Left lung (tissue), 4 donors: ENCODE measurements at regions not wholly inside any gene's neighbourhood (a gene's known extent, or its start where the extent isn't known, plus 50 kb on each side); places are given as distances from the start of the nearest gene placed in this dataset.

ENCODE experiments used
- ATAC-seq: fragments of 200-7000 bp; cut with Tn5 transposase; one replicate; pipeline ENCODE4 v1.9.1; 2020; ENCODE audit warnings: moderate library complexity
- DNase-seq, 4 donors: peaks; one replicate each; pipeline ENCODE4 v3.0.0-alpha.2; 2013 to 2020
- H3K27ac ChIP-seq, 2 donors: fragments of 200-600 bp; sonication (generic) in 1 of 2; one replicate each; pipeline versions ENCODE4 v1.5.0 to v1.8.0; 2020 to 2021
- H3K27me3 ChIP-seq, 2 donors: fragments of 200-600 bp; sonication (generic) in 1 of 2; one replicate each; pipeline versions ENCODE4 v1.5.0 to v1.8.0; 2020 to 2021
- H3K36me3 ChIP-seq, 2 donors: fragments of 200-600 bp; sonication (generic) in 1 of 2; one replicate each; pipeline versions ENCODE4 v1.5.0 to v1.8.0; 2020 to 2021
- H3K4me1 ChIP-seq, 2 donors: fragments of 200-600 bp; one replicate each; pipeline ENCODE4 v1.8.0; 2021
- H3K4me3 ChIP-seq, 2 donors: fragments of 200-600 bp; sonication (generic) in 1 of 2; one replicate each; pipeline versions ENCODE4 v1.5.0 to v1.8.0; 2020 to 2021; ENCODE audit warnings: mild to moderate bottlenecking in 1 of 2
- H3K9me3 ChIP-seq, 2 donors: fragments of 200-600 bp; sonication (generic) in 1 of 2; one replicate each; pipeline versions ENCODE4 v1.5.0 to v1.8.0; 2020 to 2021
- intact Hi-C, 2 donors: fragments of 100-400 bp; cut with DNase I; formaldehyde crosslinking; loops; one replicate each; pipeline versions ENCODE4 v1.11.2 to v1.14.2; 2022
- TF ChIP-seq, protein P1 (sequence below), 2 donors: fragments of 200-600 bp; sonication (generic) in 1 of 2; IDR thresholded peaks; one replicate each; pipeline versions ENCODE4 v1.5.0 to v1.8.0; 2021; ENCODE audit warnings: antibody characterized with exemption in 2 of 2
- donor health status: DM: no; HTN: yes; CAD: no.
- donor health status: DM: no; HTN: no; CAD: no.

GRCh38 chr9:14967450-14968321 is 57.5 kb upstream of the FREM1 start:
- intact Hi-C loops = no loop called here
- TF ChIP-seq, protein P1, sequence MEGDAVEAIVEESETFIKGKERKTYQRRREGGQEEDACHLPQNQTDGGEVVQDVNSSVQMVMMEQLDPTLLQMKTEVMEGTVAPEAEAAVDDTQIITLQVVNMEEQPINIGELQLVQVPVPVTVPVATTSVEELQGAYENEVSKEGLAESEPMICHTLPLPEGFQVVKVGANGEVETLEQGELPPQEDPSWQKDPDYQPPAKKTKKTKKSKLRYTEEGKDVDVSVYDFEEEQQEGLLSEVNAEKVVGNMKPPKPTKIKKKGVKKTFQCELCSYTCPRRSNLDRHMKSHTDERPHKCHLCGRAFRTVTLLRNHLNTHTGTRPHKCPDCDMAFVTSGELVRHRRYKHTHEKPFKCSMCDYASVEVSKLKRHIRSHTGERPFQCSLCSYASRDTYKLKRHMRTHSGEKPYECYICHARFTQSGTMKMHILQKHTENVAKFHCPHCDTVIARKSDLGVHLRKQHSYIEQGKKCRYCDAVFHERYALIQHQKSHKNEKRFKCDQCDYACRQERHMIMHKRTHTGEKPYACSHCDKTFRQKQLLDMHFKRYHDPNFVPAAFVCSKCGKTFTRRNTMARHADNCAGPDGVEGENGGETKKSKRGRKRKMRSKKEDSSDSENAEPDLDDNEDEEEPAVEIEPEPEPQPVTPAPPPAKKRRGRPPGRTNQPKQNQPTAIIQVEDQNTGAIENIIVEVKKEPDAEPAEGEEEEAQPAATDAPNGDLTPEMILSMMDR (IDR thresholded peaks at IDR 0.05) = no peak
- Histone ChIP-seq H3K36me3 (no peaks in the 10 kb centered on the region), H3K27me3 (no peaks in the 10 kb centered on the region), H3K9me3 (no peaks in the 10 kb centered on the region), H3K4me1 (no peaks in the 10 kb centered on the region), H3K27ac (no peak overlapping the region), H3K4me3 (no peak overlapping the region)
- DNase-seq (no peak), ATAC-seq (no peak)

GRCh38 chr9:14962193-14962882 is 52.1 kb upstream of the FREM1 start:
- no peaks in the 10 kb centered on the region for H3K36me3 ChIP-seq
- no peak for ATAC-seq
- no peaks in the 10 kb centered on the region for H3K27me3 ChIP-seq

GRCh38 chr9:14961372-14962068 is 51.3 kb upstream of the FREM1 start:
- no peak overlapping the region for H3K4me3 ChIP-seq

More at GRCh38 chr9:14962193-14962882, 52.1 kb upstream of the FREM1 start:
- intact Hi-C loops = no loop called here
- no peak overlapping the region for H3K4me3 ChIP-seq
- no peak for DNase-seq
- TF ChIP-seq, protein P1 (IDR thresholded peaks at IDR 0.05) = no peak
- no peak overlapping the region for H3K27ac ChIP-seq
- no peaks in the 10 kb centered on the region for H3K9me3 ChIP-seq
- H3K4me1 ChIP-seq = no peaks in the 10 kb centered on the region

GRCh38 chr9:14960881-14961280 is 50.7 kb upstream of the FREM1 start:
- intact Hi-C loops = no loop called here
- no peak for DNase-seq
- Histone ChIP-seq H3K9me3 (no peaks in the 10 kb centered on the region), H3K27ac (no peak overlapping the region), H3K27me3 (no peaks in the 10 kb centered on the region), H3K4me1 (no peaks in the 10 kb centered on the region), H3K36me3 (no peaks in the 10 kb centered on the region), H3K4me3 (no peak overlapping the region)
- ATAC-seq = no peak
- TF ChIP-seq, protein P1 (IDR thresholded peaks at IDR 0.05) = no peak

More at GRCh38 chr9:14961372-14962068, 51.3 kb upstream of the FREM1 start:
- H3K36me3 ChIP-seq = no peaks in the 10 kb centered on the region
- no peaks in the 10 kb centered on the region for H3K4me1 ChIP-seq
- TF ChIP-seq, protein P1 (IDR thresholded peaks at IDR 0.05) = no peak
- ATAC-seq (no peak), DNase-seq (no peak)
- no peak overlapping the region for H3K27ac ChIP-seq
- H3K27me3 ChIP-seq = no peaks in the 10 kb centered on the region
- H3K9me3 ChIP-seq = no peaks in the 10 kb centered on the region
- intact Hi-C loops = no loop called here
